Stimulated activated CD4-positive, alpha-beta T cell treated with anti-CD3 and anti-CD28 coated beads, Interleukin-4, amount 100 ng/mL, for 1 hour (primary cell): ENCODE measurements at regions not wholly inside any gene's neighbourhood (a gene's known extent, or its start where the extent isn't known, plus 50 kb on each side); places are given as distances from the start of the nearest gene placed in this dataset.

ENCODE experiments used
- DNase-seq: peaks from one replicate; pipeline ENCODE4 v3.0.0-alpha.2; 2020

DNA sequence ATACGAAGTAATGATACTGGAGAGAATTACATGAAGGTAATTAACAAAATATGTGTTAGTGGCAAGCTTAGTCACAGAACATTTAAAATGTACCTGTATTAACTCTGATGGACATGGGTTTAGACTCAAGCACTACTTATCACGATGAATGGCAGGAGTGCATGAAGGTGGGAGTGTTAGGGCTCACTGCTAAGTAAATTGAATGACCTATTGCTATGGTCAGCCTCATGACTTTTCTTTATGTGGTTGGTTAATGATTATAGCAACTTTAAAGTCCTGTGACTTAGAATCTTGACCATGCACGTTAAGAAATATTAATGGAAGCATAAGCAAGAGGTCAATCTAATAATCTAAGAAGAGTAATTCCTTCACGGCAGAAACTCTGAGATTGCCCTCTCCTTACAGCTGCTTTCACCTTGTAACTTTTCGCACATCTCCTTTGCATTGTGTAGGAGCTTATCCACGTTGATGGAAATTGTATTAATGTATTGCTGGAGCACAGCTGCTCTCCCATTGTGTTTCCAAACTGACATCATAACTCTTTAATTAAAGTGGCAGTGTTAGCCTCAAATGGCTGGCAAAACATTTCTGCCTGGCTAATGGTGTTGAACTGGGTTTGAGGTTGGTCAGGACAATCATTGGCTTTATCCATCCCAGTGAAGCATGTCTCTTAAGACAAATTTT, 114.5 kb downstream of the RXFP2 start:
- no peak for DNase-seq

DNA sequence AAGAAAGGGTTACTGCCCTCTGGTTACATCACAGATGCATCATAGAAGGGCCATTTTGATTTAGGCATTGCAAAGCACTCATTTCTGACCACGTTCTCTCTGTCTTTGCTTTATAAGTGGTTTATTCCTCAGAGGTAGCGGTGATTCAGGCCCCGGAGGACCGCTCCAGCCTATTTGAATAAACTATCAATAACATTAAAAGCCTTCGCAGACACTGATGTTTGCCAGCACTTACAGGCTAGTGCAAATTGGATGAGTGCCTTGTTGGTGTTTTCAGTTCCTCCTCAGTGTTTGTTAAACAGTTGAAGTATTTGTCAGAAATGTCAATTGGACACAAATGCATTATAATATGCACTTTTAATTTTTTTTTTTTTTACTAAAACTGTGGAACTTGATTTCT, 120.2 kb downstream of the RXFP2 start:
- no peak for DNase-seq

DNA sequence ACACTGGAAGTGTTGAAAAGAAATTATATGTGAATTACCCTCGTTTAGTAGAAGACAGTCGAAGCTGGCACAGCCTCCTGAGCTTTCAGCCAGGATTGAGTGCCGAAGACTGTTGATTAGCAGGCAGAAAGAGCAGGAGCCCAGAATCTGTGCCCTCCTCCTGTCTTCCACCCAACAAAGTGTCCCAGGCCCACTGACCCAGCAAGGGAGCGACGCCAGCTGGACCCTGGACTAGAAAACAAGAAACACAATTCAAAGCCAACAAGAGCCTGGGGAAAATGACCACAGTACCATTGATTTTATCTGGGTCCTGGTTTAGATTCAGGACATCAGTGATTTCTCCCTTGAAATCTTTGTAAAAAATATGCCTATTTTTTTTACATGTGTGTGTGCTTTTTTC, 120.7 kb downstream of the RXFP2 start:
- DNase-seq = no peak

DNA sequence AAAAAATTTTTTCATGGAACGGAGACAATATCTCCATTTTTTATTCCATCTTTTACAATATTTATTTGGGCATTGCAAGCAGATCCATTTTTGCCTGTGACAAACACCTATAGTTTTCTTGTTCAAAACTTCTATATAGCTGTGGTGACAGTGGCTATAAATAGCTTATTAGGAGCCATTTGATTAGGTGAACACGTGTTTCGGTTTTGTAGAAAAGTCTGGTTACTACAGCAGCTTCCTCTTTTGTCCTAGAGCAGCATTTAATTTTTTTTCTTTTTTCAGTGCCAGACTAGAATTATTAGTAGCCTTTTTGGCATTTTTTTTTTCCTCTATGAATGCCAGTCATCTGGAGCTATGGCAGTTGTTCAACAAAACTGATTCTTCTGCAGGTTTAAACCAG, 123.5 kb downstream of the RXFP2 start:
- DNase-seq = no peak

DNA sequence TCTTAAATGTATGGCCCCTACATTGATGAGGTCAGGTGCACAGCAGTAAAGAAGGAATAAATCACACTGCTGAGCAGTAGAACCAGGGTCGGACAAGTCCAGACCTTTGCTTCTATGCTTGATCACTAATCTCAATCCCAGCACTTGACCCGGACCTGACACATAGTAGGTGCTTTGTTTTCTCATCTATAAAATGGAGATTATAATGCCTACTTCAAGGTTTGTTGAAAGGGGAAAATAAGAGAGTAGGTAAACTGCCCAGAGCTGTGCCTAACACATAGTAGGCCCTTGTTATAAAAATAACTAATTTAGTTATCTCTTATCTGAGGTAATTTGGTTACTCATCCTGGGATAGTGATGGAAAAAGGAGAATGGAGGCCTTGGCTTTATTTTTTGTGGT, 125.0 kb downstream of the RXFP2 start:
- DNase-seq = no peak

DNA sequence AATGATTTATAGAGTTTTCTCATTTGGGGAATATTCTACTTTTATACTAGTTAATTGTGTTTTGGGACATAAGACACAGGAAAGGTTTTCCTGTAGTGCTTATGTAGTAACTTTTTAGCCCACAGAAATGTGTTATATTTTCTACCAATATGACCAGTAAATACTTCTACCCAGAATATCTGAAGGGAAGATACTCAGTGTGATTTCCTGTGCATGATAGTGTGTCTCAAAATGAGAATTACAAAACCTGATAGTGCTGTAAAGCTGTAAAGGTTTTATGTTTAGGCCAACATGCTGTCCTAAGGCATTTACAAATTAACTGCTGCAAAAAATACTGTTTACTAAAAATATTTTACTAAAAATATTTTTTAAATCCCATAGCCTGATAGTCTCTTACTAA, 126.8 kb downstream of the RXFP2 start:
- no peak for DNase-seq

DNA sequence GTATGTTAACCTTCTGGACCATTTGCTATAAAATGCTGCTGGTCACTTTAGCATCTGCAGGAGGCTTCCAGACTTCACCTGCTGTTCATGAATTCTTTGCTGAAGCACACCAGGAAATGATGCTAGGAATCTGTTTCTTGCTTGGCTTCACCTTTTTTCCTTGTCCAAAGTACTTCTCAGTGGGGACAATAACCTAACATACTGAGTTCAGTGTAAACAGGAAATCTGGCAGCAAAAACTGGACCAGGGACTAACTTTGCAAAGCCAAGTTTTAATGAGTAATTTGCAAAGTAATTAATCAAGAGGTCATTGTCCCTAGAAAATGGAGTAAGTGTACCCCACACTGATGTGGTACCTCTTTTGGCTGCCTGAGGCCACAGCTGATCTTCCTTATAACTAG, 128.4 kb downstream of the RXFP2 start:
- no peak for DNase-seq

DNA sequence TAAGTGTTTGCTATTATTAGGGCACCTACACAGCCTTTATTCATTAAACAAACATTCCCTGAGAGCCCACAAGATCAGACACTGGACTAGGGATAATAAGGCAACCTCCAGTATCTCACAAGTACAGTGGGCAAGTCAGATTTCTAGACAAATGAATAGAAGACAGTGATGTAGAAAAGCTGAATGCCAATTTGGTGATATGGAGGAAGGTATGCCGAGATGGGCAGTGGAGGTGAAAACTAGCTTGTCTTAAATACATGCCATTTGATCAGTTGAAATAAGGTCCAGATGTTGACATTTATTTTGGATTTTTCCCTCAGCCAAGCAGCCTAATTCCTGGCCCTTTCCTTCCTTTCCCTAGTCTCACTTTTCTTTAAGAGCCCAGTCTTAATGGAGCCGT, 130.3 kb downstream of the RXFP2 start:
- no peak for DNase-seq

DNA sequence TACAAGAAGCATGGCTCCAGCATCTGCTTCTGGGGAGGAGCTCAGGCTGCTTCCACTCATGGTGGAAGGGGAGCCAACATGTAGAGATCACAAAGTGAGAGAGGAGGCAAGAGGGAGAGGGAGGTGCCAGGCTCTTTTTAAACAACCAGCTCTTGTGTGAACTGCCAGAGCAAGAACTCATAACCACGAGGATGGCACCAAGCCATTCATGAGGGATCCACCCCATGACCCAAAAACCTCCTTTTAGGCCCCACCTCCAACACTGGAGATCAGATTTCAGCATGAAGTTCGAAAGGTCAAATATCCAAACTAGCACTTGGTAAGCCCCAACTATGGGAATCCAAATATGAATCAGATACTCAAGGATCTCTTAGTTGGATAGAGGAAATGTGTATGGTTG, 131.2 kb downstream of the RXFP2 start:
- DNase-seq = no peak

DNA sequence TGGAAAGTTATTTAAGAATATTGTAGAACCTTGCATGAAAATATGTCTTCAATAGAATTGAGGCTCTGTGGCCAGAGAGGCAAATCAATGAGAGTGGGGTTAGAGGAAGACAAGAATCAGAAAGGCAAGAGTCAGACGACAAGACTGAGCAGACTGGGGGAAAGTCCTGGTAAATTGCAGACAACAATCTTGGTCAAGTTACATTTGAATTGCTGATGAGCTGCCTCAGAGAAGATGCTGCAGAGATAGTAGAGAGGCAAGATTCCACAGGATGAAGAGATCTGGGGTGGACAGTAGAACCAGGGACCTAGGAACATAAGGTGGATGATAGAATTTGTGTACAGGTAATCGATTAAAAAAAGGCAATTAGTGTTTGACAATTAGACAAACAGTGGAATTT, 133.8 kb downstream of the RXFP2 start:
- no peak for DNase-seq

DNA sequence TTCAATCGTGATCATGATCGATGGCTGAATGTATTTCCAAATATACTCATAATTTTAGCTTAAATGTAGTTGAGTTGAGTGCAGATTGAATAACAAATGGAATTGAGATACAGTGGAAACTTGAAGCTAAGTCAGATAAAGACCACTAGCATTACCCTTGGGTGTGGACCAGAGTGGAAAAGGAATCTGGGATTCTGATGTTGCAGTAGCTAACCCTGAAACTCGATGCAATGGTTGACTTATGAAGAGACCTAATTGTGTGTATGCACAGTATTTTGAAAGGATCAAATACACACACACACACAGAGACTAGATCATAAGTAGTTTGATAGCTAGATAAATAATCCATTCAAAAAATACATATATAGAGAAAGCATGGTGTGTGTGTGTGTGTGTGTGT, 135.8 kb downstream of the RXFP2 start:
- DNase-seq = no peak

DNA sequence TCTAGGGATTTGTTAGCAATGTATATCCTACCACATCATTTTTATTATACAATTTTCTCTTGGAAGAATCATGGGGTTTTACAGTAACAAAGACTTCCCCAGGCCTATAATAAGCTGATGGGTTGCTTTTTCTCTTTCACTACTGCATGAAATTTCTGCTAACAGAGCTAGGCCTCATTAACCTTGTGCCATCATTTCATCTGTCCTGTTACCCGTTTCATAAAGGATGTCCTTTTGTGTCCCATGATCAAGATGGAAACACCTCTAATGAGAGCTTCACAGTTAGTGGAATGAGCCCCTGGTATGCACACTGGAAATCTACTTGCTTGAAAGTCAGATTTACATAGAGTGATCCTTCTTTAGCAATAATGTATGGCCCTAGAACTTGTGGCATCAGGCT, 138.7 kb downstream of the RXFP2 start:
- DNase-seq = no peak

DNA sequence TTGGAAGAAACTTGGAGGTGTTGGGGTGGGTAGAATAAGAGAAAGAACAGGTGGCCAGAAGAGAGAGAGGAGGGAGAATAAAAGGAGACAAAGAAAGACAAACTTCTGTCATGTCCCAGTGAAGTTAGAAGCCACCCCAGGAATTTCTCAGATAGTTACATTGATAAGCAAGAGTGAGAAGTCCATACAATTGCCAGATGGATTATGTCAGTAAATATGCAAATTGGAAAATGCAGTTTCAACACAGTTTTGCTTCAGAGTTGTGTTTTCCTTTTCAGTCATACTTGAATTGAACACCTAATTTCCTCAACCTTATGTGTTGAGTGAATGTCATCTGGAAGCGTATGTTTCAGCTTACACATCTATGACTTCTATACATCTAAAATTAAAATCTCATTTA, 139.2 kb downstream of the RXFP2 start:
- no peak for DNase-seq

DNA sequence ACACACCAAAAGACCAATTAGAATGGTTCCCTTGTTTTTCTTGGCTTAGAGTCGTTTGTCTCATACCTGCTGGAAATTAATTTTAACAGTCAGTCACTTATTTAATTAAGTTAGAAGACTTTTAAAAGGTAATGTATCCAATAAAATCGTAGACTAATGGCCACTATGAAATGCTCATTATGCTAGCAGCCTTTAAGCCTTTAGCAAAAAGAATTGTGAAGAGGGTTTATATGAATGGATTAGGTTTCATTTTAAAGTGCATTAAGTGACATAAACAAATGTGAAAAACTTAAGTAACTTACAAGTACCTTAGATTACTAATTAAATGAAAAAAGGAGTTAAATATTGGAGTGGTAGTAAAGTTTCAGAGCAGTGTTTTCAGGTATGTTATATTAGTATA, 139.6 kb downstream of the RXFP2 start:
- DNase-seq = no peak

DNA sequence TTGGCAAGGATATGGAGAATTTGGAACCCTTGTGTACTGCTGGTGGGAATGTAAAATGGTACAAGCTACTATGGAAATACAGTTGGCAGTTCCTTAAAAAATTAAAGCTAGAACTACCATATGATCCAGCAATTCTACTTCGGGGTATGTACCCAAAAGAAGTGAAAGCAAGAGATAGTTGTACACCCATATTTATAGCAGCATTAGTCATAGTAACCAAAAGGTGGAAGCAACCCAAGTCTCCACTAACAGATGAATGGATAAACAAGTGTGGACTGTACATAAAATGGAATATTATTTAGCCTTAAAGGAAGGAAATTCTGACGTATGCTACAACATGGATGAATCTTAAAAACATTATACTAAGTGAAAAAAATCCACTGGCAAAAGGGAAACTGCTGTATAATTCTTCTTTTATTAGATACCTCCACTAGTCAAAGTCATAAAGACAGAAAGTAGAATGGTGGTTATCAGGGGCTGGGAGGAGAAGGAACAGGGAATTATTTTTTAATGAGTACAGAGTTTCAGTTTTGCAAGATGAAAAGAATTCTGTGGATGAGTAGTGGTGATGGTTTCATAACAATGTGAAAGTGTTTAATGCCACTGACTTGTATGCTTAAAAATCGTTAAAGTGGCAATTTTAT, 141.6 kb downstream of the RXFP2 start:
- DNase-seq = no peak

DNA sequence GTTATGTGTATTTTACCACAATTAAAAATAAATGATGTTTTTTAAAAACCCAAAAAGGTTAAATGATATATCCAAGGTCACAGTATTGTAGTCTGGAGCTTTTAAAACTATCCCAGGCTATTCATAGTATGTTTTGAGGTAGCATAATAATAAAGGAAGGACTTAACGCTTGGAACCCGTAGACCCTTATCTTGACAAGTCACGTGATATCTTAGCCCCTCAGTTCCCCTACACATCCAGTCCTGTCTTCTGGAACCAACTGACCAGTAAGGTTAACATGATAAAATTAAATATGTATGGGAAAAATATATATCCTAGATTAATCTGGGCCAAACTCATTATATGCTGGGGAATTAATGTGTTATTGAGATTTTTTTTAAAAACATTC, 142.2 kb downstream of the RXFP2 start:
- no peak for DNase-seq

DNA sequence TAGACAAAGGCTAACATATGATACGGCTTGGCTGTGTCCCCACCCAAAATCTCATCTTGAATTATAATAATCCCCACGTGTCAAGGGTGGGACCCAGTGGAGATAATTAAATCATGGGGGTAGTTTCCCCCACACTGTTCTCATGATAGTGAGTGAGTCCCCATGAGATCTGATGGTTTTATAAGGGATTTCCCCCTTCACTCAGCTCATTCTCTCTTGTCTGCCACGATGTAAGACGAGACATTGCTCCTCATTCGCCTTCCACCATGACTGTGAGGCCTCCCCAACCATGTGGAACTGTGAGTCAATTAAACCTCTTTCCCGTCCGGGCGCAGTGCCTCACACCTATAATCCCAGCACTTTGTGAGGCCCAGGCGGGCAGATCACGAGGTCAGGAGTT, 143.5 kb downstream of the RXFP2 start:
- DNase-seq = no peak

DNA sequence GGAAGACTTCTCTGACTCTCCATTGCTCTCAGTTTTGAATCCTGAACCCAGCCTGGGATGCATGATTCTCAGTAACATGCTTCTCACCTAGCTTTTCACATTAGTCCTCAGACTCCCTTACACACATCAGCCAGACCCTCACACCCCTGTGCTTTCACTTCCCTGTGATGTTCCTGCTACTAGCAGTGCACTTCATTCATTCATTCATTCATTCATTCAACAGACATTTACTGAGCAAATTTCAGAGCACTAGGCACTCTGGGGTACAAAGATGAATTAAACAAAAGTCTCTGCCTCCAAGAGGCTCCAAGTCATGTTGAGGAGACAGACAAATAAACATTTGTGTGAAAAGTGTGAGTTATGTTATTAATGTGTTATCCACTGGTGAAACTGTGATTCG, 145.2 kb downstream of the RXFP2 start:
- DNase-seq = no peak

DNA sequence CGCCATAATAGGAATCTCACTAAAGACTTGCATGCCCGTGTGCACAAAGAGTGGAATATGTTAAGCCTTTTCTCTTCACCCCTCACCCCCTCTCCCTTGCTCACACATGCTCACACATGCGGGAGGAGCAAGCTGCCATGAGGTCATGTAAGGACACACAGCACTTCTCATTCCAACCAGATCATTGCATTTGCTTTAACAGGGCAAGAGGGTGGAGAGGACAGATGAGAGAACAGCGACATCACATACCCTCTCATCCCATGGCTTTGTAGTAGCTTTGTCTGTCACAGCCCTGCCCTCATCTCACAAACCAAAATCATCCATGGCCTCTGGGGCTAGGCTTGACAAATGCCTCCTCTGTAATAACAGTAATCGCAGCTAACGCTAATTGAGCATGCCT, 145.6 kb upstream of the FRY start:
- no peak for DNase-seq

DNA sequence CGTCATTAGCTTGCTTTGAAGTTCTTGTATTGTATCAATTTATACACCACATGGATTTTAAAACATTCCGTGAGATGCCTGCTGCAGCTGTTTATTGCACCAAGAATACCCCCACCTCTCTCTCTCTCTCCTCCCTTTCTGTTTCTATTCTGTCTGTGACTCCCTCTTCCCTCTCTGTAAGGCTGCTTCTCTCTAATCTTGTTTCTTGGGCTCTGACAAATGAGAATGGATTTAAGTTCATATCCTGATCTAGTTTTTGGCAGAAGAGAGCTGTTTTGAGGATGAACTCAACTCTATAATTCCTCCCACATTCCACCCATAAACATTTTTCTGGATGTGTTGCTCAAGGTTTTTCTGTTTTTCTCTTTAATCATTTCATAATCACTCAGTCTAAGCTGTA, 144.3 kb upstream of the FRY start:
- no peak for DNase-seq

DNA sequence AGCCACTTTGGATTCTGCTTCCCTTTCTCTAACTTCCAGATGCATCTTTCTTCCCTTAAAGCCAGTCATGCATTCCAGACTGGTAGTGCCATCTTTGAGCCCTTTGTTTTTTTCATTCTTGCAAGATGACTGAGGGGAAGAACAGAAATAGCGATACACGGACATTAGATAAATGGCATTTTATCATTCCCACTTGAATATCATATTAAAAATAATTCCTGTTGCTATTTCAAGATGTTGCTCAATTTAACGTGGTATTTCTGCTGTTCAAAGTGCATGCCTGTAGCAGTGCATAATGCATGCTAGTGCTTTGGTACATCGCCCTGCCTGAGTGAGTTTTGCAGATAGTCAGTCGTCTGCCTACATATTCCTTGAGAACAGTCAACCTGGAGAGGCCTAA, 140.6 kb upstream of the FRY start:
- DNase-seq = no peak

DNA sequence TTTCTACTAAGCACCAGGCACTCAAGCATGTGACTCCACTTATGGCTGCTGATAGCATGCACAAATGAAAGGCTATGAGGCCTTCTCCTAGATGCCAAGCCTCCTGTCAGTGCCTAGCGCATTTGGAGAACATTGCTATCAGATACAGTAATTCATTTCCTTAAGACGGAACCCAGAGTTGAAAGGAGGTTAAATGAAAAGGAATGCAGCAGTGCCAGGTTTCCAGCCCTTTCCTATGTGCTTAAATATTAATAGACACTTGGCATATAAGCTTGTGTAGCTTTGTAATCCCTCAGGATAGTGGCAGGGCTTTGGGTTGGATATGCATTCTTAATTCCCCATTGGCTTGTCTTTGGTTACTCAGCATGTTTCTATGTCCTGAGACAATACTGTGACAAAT, 140.1 kb upstream of the FRY start:
- DNase-seq = no peak

DNA sequence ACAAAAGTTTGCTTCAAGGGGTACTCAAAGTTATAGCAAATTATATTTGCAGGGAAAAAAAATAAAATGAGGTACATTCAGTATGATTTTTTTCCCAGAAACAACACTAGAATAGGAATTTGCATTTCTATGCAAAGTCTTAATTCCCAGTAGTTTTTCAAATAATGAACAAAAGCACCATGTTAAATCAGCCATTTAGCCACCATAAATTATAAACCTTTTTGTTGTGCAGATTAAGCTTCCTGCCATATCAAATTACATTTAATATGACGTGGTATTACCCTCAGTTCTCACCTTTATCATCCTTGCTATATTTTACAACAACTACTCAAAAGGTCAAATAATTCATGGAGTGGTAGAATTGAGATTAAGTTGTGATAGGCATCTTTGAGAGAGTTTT, 136.6 kb upstream of the FRY start:
- no peak for DNase-seq

DNA sequence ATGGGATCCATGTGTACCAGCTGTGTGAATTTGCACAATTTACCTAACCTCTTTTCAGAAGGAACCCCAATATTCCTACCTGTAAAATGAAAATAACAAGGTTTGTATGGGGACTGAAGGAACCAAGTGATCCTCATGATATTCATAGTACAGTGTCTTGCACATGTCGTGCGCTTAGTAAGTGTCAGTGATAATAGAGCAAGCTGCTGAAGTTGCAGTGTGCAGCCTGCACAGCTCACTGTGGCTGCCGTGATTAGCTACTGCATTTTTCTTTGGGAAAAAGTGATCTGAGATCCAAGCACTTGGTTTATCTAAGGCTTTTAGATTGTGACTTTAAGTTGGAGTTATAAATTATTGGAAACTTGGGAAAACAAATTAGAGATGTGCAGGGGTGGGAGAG, 135.9 kb upstream of the FRY start:
- DNase-seq = no peak

DNA sequence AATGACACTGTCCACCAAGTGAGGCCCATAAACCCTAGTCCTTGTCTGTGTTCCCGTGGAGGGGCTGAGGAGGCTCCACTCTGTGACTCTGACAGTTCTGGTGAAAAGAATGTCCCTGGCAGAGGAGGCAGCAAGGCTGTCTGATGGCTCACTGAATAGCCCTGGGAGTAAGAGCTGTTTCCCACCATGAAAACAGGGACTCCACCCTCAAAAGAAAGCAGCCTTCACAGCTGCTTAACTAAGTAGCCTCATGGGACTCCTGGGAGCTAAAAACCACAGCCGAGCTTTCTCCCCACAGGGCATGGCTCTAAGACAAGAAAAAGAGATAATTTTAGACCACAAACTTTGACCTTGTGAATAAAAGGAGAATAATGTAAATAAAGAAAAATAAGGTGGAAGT, 135.1 kb upstream of the FRY start:
- no peak for DNase-seq
